GM19025 (cell line): ENCODE measurements at regions not wholly inside any gene's neighbourhood (a gene's known extent, or its start where the extent isn't known, plus 50 kb on each side); places are given as distances from the start of the nearest gene placed in this dataset.
"Not testable (repeated sequence)": the region's sequence is repeated elsewhere in the genome, so short reads cannot be mapped to it uniquely, and the experiment has no call there.

Experiments
- ATAC-seq: cut with Tn5 transposase; IDR thresholded peaks from one replicate; pipeline ENCODE4 v1.9.1; 2021; ENCODE audit warnings: mild to moderate bottlenecking, low read depth, moderate library complexity; ENCODE audit not compliant: unreplicated experiment

DNA sequence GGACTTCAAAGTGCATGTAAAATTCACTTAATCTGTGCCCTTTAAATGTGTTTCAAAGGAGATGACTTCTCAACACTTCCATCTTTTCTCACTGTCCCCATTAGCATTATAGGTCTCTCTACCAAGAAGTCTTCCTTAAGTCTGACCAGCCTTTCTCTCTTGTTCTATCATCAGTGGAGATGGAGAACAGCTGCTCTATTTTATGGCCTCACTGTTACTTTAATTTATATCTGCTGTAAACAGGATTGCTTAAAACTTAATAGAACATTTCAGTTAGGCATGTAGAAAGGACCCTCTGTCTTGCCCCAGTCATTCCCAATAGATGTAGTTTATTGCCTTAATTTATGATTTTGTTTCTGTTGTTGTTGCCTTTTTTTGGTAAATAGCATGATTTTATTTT lies 86.0 kb upstream of the CDC42EP3 start:
- ATAC-seq, result not testable (repeated sequence)

DNA sequence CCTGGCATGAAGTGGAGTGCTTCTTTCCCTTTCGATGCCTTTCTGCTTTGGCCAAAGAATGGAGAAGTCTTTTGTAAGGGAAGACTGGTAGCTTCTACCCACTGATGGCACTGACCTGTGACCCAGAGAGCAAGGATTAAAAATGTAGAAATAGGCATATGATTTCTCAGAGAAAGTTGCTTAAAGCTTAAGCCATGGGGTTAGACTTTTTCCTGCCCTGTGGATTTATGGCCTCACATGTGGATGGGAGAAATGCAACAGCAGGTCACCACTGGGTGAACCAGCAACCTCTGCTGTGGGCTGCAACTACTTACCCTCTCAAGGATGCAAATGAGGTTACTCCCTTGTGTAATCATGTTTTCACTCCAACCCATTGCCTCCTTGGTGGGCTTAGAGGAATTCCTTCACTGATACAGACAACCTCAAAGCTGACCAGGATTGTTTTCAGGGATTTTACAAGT lies 86.7 kb upstream of the CDC42EP3 start:
- ATAC-seq, result not testable (repeated sequence)

DNA sequence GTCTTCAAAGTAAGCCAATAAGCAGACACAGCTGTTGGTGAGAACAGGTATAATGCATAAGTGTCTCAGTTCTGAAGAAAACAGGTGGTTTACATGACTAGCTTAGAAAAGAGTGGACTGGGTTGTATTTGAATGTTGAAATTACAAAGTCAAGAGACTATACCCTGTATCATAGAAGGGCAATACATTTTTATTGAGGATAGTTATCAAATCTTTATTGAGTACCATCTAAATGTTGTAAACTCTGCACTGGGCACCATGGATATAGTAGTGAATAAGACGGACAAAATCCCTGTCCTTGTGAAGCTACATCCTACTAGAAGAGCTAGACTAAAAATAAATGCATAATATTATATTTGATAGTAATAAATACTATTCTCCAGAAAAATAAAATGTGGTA lies 88.5 kb upstream of the CDC42EP3 start:
- ATAC-seq, result not testable (repeated sequence)

DNA sequence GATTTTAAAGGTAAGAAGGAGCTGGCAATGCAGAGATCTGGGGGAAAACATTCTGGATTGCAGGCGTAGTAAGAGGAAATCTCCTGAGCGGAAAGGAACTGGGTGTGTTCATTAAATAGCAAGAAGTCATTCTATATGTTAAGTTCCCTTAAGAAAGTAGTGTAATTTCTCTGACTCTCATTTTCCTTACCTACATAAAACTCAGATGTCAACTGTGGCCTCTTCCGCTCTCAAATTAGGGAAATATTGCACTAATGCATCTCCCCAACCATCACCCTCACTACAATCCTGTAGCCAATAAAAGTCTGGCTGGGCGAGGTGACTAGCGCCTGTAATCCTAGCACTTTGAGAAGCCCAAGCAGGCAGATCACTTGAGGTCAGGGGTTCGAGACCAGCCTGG lies 89.0 kb upstream of the CDC42EP3 start:
- ATAC-seq, result no peak

DNA sequence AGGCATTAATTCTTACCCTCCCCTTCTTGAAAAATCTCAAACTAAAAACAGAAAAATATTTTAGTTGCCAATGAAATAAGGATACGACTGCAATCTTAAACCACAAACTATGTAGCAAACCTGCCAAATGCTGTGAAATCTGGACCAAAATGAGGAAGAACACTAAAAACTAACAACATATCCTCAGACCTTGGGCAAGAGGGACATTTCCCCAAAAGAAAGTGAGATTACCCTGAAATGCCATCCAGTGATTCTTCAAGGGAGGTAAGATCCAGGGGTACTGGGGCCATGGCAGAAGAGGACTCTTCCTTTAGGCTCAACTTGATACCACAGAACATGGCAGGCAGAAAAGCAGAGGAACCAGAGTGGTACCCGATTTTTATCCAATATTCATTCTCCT lies 90.8 kb upstream of the CDC42EP3 start:
- not testable (repeated sequence) for ATAC-seq

DNA sequence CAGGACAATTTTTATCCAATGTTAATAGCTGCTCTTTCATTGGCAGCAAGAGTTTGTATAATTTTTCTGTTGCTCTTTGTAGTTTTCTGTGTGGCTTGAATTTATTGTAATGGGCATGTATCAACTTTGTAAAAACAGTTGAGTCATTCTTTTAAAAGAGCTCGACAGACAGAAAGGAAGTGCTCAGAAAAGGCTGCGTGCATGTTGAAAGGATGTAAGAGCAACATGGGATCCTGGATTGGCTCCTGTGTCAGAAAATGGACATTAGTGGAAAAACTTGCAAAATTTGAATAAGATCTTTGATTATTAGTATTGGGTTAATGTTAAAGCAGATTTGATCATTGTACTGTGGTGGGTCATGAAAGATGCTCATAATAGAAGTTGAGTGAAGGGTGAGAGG lies 93.3 kb upstream of the CDC42EP3 start:
- no peak for ATAC-seq

DNA sequence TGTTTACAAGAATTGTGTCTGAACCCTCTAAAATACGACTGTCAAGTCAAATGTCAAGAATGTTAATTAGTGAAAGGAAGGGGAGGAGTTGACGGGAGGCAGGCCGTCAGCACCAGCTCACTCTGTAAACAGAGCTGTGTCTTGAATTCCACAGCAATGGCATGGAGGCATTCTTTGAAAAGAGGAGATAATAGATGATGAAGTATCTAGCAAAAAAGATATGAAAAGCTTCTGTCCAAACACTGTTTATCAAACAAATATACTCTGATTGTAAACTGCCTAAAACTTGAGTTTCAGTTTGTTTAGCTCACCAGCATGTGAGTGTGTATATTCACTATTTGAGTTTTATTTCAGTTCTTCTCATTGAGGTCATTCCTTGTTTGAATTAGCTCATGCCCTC lies 94.7 kb upstream of the CDC42EP3 start:
- ATAC-seq, result no peak

DNA sequence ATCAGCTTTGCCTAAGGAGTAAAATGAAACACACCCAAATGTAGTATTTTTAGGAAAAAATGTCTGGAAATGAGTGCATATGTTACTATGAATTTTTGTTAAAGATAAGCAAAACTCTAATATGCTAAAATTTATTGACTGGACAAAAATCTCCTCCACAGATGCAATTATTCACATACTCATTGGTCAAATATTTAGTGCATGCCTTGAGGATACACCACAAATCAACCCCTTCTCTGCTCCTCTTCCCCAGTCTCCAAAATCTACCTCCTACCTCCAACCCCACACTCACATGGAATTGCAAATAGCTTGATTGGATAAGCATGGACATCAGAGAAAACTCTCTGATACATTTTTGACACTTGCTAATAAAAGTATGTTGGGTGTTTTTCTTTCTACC lies 95.6 kb upstream of the CDC42EP3 start:
- no peak for ATAC-seq

DNA sequence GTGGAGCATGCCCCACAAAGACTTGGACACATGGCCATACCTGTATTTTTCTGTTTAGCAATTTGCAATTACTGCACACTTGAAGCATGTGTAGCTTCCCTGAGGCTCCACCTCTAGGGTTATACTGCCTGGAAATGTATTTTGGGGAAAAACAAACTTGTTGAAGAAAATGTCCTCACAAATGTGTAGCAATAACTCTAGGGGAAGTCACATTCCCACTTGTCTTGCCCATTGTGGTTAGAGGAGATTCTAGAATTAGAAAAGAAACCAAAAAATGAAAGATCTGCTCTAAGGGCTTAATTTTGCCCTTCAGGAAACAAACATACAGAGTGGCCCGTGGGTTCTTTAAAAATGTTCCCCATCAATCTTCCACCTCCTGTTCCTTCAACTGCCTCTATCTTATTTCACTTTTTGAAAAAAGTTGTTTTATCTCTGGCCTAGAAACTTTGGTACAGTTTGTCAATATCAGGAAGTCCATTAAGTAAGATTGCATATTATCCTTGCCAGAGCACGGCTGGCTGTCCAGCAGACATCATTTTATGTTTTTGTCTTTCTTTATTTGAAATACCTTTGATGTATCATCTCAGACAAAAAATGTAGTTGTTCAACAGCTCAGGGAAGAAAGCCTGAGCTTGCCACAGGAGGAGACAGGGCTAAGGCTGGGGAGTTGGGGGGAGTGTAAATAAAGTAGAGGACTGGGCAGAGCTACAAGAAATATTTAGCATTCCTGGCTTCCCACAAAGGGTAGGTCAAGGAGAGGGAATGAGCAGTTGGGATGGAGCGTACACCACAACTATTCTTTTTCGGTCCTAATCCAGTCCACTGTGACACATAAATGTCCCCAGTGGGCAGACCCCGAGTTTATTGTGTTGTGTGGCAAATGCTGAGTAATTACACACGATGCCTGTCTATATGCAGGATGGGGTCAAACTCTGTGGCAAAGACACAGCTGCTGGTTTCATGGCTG lies 96.8 kb upstream of the CDC42EP3 start:
- ATAC-seq, result no peak

DNA sequence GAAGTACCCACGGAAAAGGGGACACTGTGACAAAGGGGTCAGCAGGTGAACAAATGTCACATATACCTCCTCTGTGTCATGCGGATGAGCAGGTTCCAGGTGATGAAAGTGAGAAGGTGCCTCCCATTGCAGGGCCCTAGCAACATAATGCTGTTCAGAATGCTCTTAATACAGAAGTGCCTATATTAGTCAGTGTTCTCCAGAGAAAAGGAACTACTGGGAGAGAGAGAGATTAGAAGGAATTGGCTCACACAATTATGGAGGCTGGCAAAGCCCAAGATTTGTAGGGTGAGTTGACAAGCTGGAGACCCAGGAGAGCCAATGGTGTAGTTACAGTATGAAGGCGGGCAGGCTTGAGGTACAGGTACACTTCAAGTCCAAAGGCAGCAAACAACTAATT lies 98.1 kb upstream of the CDC42EP3 start:
- ATAC-seq, result no peak

DNA sequence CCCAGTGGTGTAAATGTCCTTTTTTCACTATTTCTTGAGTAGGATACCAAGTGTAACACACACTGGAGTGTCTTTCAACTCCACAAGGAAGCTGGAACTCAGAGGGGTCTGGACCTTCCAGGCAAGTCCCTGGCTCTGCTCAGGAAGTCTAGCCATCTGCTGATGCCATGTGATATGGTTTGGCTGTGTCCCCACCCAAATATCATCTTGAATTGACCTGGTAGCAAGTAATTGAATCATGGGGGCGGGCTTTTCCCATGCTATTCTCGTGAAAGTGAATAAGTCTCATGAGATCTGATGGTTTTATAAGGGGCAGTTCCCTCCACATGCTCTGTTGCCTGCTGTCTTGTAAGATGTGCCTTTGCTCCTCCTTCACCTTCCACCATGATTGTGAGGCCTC lies 99.4 kb upstream of the CDC42EP3 start:
- ATAC-seq, result no peak

DNA sequence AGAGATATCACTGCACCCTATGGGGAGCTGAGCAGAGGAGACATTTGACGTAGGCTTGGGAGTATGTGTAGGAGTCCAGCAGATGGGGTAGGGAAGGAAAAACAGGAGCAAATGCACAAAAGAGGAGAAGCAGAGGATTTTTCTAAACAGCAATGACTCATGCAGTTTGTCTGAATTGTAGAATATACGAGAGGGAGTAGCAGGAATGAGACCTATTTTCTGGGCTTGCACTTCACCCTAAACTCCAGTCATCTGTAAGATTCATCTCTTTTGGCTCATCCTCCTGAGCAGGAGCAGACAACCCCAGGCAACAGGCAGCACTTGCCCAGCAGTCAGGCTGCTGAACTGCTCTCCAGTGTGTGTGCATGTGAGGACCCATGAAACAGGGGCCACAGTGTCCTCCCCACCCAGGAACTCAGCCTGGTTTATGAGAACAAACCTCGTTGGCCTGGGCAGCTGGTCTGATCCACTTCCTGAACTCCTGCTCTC lies 100.2 kb upstream of the CDC42EP3 start:
- no peak for ATAC-seq

DNA sequence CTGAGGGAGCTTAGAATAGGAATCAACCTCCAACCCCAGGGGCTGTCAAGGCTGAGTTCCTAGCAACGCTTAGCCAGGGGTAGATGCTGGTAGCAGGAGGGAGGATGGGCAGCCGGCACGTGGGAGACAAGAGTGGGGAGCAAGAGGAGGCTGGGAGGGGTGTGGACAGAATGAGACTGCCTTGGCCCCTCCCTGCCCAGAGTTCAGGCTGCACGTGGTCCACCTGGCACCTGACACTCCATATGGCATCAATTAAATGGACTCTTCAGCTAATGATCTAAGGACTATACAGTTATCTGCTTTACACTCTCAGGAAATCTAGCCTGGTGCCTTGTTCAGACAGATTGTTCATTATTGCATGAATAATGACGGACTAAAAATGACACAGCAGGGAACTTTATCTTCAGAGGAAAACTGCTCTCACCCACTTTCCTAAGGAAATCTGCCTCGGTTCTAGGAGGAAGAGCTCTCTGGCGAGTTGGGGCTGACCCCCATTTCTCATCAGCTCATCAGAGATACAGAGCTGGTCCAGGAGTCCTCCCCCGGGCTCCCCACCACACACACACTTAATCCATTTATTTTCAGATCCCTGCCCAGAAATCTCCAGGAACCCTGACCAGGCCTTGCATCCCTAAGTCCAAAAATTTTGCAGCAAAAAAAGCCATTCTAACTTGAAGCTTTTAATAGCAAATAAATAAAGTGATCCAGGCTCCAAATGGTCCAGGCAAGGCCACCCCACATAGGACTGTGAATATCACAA lies 102.1 kb upstream of the CDC42EP3 start:
- ATAC-seq, result no peak

DNA sequence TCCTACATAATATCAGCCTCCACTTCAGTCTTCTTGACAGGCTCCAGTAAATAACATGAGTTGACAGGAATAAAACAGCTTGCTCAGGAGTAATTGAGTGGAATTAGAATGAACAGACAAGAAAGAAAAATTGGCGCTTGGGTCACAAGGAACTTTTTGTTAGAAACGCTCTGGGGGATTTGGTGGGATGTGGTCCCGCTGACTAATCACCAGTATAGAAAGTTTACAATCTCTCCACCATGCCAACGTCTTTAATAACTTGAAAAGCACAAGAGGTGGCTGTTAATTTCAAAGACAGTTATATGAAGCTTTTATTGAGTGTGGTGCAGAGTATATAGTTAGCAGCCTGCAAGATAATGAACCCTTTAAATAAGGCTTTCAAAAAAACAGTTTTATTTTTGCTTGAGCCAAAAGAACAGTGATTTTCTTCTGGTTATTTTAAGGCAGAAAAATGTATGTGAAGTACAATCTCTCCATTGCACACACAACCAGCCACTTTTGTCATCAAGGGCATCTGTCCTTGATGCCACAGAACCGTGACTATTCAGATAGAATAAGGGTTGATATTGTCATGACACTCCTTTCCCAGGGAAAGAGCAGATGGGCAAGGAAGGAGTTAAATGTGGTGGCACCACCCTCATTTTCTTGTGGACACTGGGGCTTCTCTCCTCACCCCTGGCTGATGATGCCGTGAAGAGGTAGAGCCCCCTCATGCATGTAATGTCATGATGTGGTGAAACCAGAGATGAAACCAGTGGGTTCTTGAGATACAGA lies 102.9 kb upstream of the CDC42EP3 start:
- ATAC-seq, result not testable (repeated sequence)

DNA sequence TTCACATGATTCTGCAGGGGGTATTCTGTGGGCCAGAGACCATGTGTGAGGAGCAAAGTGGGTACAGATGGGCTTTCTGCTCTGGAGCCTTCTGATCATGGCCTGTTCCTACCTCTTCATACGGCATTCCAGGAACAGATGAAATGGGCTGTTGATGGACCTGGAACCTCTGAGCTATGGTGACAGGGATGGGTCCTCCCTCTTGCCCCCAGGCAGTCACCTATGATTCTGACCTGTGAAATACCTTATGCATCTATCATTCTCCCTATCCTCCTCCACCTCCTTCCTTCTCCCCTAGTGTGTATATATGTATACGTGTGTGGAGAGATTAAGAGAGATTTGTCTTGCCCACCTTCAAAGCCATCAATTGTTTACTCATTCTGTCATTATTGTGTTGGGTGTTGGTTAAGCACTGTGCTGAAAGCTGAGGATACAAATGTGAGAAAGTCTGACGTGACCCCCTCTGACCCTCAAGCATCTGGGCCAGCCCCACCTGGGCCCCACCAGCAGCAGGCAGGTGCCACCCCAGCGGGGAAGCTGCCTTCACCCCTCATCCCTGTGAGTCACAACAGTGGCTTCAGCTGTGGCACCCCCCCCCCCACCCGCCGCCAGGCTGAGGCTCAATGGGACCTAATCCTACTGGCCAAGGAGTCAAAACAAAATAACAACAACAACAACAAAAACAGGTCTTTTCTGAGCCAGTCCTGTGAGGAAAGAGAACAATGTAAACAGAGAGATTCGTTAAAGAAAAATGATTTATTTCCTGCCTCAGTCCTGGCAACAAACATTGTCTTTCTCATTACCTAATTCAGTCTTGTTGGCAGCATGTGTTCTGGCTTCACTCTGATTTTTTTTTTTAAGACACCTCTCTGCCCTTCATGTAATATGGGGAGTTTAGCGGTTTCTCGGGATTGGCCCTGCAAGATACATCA lies 103.8 kb upstream of the CDC42EP3 start:
- ATAC-seq, result no peak

DNA sequence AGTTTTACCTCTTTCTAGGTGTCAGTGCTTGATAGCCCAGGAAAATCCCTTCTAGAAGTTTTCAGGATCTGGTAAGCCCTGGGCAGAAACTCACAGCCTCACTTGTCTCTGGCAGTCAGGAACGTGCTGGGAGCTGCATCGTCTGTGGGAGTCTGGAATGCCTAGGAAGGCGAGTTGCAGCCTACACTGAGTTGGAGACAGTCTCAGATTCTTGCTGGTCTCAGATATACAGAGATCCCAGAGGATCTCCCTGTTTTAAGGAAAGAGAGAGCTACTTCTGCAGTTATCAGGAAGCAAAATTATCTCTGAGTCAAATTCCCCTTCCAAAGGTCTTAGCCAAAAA lies 104.4 kb upstream of the CDC42EP3 start:
- ATAC-seq, result no peak

DNA sequence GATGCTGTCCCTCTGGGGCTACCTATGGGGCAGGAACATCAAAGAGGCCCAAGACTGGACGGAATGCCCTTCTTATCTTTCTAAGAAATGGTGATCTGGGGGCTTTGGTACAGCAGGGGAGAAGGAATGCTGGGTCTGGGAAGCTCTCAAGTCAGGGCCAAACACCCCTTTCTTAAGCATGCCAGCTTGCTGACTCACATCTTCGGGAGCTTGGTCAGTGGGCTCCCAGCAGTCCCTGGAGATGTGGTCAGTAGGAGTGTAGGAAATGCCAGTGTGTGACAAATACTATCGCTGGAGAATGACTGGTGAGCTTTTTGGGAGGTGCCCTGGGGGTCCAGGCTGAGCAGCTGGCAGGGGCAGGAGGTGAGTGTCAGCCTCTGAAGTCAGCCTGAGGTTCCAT lies 105.0 kb upstream of the CDC42EP3 start:
- no peak for ATAC-seq

DNA sequence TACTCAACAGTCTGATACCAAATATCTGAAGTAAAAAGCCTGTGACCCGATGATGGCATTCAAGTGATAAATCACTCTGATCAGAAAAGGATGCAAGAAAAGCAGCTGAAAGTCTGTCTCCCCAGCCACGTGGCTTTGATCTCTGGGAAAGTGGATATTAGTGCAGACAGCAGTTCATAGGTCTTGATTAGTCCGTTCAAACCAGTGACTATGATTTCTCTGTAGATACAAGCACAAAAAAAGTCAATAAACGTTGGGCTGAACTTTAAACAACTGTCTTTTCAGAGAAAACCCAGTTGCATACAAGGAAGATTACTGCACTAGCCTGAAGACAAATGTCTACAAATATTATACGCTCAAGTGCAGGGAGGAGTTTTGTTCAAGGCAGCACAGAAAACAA lies 107.7 kb upstream of the CDC42EP3 start:
- ATAC-seq, result no peak

DNA sequence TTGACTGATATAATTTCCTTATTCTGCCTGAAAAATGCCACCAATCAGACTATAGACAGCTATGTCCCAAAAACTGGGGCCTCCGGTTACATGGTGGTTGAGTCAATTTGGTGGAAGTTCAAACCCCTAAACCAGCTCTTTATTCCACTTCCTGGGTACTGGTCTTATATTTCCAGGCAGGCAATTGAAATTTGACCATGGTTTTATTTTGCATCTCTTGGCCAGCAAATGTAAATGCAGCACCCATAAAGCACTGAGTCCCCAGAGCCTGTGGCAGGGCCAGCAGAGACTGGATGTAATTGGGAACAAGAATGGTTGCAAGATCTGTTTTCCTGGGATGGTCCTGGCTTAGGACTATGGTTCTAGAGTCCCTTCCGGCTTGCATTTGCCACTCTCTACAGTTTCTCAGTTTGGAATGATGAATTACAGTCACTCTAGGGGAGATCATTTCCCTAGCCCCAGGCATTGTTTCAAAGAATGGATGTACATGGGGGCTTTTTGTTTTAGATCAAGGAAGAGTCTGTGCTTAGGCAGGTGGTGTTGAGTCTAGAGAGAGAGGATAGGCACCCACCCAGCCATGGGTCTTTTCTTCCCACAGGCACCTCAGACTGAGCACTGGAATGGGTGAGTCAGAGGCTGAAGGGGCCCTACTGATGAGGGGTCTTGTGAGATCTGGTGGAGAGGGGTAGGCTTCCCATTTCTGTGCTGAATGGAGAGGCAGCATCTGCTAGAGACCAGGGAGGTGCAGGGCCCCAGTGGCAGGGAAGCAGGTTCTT lies 108.4 kb upstream of the CDC42EP3 start:
- ATAC-seq, result no peak
